ENCODE measurements at regions not wholly inside any gene's neighbourhood (a gene's known extent, or its start where the extent isn't known, plus 50 kb on each side); places are given as distances from the start of the nearest gene placed in this dataset.
"Not testable (repeated sequence)": the region's sequence is repeated elsewhere in the genome, so short reads cannot be mapped to it uniquely, and the experiment has no call there.

DNA sequence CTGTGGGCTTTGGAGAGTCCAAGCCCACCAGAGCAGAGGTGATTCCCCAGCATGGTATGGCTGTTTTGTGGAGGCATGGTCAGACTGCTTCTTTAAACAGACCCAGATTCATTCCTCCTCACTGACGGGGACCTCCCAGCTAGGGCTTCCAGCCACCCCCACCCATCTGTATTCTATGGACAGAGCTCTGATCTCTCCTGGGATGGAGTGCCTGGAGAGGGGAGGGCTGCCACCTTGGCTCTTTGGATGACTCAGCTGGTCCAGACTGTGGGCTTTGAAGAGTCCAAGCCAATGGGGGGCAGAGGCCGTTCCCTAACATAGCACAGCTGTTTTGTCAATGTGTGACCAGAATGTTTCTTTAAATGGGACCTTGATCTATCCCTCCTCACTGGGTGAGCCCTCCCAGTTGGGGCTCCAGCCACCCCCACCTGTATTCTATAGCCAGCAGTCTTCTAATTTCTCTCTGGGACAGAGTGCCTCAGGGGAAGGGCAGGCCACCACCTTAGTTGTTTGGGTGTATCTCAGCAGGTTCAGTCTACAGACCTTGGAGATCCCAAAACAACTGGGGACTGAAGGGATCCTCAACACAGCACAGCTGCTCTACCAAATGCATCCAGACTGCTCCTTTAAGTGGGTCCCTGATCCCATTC lies 122.0 kb upstream of the OSTN start:
- DNase-seq, result no peak

DNA sequence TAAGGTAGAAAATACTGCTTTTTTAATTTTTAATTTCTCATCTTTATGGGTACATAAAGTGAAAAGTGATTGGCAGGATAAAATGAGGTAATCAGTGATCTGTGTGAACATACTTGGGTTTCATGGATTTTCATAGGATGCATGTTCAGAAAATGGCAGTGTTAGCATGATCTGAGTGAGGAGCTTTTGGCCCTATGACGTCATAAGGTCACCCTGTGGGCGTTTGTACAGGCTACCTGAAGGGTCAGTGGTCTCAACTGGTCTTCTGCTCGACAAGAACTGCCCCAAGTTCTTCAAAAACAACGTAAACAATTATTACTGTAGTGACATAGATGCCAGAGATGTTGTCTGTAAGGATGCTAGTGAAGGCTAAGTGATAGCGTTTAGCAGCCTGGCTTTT lies 124.5 kb upstream of the OSTN start:
- no peak for DNase-seq

DNA sequence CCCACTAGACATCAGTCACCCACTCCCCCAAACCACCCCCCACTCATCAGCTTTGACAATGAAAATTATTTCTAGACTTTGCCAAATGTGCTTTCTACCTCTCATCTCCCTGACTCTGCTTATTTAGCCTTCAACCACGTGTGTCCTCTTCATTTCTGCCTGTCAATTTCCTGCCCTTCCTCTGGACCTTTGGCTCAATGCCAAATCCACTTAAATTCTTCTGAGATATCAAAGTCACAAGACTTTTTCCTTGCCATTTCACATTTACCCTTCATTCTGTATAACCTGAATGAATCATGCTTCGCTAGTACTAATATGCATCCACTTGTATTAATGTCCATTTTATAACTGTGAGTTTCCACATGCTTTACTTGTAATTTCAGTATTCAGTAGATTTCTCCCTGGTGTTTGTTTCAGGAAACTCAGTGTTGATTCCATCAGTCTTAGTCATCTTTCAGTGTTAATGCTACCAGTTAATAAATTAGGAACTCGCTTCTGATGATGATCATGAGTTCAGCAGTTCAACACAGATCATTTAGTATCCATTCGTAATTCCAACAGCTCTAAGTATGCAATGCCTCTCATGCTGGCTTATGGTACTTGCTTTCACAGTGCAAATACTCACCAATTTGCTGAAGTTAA lies 128.2 kb upstream of the OSTN start:
- no peak for DNase-seq

DNA sequence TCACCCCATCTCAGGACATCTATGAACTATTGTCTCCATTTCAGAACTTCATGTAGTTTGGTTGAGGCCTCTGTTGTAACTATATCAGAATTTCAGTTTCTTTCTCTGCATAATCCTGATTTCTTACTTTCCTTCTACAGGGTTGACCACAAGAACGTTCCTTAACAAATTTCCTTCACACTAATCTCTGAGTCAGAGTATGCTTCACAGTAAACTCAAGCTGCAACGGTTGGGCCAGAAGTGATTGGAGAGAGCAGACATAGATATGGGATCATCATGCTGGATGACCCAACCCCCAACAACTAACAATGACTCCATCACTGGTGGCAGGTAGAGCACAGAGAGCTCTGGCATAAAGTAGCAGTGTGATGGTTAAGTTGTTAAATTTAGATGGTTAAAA lies 128.8 kb upstream of the OSTN start:
- no peak for DNase-seq

DNA sequence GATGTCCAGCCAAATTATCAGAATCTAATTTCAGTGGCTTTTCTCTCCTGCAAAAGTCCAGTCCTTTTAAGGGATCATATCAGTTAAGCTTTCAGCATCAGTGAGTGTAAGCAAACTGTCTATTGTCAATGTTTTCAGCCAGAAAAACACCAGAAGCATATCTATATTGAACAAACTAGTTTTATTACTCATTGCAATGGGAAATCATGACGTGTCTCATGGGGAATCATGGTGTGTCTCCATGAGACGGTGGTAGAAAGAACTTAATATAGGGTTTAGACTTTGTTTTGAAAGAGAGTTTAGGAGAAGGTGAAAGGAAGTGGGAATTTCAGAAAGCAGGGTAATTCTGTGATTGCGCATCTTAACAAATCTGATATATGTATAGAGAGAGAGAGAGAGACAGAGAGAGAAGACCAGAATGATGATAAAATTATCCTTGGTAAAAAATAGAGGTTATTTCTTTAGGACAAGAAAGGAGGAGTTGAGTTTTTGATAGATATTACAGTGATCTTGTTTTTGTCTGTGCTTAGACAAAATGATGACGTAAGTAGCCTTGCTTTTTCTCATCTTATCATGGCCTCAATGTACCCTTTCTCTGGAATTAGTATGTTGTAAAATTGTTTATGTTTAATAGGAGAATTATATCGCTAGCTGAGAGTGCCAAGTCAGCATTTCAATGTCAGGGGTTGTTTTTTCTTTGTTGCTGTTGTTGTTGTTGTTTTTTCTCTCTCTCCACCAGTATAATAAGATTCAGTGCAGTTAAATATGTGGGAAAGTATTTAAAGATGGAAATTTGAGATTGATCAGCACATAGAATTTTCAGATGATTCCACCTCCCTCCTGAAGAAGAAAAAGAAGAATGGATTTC lies 129.9 kb upstream of the OSTN start:
- no peak for DNase-seq

DNA sequence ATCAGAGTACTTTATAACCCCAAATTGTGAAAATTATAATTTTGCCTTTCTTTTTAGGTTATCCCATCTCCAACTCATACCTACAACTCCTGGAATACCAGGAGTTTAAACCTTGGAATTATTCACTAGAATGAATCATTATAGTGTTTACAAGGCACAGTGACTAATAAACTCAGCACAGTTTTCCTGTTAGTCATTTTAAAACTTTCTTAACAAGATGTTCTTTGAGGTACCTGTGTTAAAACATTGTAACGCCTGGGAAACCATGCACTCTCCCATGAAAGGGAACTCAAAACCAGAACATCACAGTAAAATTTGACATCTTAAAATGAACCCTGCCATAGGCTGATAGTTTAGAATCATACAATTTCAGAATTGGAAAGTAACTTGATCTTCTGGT lies 132.4 kb upstream of the OSTN start:
- no peak for DNase-seq

DNA sequence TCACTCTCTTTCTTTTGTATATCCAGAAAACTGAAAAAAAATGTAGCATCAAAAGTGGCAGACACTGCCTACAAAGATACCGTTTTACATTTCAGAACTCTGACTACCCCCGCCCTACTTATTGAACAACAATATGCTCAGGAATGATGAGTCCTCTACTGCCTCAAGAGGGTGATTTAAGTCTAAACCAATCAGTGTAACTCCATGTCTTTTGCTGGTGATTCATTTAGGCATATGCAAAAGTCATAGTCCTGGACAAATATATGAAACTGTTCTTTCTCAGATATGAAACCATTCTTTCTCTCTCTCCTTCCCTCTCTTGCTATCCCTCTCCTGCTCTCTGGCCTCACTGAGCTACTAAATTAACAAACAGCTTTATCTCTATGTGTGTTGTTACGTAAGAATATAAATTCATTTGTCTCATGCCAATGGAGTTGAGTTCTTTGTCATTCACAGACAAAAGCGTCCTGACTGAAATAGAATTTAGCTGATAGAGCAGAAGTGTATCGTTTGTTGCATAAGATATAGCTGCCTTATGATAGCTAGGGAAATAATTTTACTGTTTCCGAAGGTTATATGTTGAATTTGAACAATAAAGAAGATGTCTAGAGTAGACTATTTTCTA lies 133.7 kb upstream of the OSTN start:
- DNase-seq, result no peak

DNA sequence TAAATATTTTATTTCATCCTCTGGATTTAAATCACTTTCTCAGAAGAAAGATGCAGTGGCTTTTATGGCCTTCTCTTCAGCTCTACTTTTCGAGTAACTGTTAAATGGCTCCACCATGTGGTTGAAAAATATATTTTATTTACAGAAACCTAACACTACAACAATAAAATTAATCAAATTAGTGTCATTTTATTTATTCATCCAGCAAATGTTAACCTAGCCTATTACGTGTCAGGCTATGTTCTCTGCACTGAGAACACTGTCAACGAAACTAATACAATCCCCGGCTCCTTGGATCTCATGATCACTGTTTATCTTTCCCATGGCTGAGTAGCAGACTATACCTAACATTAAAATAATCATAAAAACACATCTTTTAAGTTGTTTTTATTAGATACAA lies 148.0 kb upstream of the OSTN start:
- DNase-seq, result no peak

DNA sequence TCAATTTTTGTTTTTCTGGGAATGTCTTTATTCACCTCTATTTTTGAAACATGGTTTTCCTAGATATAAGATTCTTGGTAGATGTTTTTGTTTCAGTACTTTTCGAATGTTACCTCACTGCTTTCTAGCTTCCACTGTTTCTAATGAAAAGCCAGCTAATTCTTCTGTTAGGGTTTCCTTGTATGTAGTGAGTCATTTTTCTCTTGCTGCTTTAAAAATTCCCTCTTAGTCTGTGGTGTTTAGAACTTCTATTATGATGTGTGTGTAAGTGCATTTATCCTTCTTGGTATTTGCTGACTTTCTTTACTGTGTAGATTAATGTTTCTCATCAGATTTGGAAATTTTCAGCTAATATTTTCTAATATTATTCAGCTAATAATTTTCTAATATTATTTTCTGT lies 151.1 kb upstream of the OSTN start:
- no peak for DNase-seq

DNA sequence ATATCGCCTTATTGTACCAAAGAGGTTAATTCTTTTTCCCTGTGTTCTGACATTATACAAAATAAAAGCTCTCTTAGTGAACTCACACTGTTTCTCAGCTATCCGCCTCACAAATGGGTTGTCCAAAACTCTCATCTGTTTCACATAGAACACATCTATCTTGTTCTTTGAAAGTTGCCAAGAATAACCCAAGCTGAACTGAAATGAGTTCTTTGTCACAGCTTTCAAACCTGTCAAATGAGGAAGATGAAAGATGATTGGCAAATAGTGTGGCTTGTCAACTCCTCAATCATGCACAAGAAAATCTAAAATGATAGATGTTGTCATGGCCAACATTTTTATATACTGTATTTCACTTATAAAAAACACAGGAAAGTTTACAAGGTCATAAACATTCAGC lies 168.1 kb upstream of the OSTN start:
- no peak for DNase-seq

DNA sequence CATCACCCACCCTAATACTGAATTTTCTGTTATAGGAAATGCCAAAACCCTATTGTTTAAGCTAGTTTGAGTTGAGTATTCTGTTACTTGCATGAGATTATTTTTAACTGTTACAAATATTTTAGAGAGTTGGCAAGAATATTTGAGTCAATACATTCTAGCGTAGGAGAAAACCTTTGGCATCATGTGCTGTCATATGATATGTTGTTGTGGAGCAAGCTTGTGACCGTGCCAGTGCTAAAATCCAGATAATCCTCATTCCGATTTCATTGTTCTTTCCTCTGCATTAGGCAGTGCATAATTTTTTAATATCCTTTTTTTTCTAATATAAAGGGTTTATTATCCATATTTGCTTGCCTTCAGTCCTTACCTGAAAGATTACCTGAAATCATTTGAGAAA lies 168.0 kb upstream of the GMNC start:
- no peak for DNase-seq

DNA sequence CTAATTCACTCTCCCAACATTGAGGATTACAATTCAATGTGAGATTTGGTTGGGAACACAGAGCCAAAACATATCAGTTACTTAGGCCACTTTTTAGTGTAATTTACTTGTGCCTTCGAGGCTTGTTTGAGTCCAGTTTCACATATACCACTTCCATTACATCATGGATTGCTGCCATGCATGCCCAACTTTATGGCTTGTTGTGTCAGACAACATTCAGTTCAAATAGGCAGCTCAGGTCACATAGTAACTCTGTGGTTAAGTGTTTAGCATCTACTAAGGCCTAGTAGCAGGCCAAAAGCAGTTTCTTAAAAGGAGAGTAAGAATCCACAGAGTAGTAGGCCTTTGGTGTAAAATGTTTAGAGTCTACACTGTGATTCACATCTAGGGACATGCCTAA lies 164.3 kb upstream of the GMNC start:
- no peak for DNase-seq

DNA sequence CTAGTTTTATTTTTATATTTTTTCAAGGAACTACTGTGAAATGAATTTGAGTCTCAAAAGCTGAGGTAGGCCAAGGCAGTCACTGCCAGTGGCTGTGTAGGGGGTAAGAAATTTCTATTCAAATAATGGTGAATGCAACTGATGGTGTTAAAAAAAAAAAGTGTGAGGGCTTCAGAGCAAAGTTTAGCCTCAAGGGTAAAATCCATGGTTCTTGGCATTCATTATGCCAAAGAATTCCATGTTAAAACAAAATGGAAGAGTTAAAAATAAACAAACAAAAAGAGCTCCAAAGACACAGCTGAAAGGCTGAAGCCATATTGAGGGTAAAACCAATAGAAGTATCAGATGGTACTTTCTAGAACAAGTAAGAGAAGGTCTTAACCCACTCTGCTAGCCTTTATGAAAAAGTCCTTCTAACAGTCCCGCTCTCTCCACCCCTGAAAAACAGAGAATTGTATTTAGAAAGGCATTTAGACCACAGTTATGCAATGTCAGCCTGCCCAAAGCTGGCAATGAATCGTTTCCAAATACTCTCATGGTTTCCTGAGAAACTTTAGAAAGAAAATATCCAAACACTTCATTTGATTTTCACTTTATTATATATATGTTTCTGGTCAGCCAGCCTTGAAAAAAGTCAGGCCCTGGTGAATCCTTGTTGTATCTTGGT lies 158.4 kb upstream of the GMNC start:
- no peak for DNase-seq

DNA sequence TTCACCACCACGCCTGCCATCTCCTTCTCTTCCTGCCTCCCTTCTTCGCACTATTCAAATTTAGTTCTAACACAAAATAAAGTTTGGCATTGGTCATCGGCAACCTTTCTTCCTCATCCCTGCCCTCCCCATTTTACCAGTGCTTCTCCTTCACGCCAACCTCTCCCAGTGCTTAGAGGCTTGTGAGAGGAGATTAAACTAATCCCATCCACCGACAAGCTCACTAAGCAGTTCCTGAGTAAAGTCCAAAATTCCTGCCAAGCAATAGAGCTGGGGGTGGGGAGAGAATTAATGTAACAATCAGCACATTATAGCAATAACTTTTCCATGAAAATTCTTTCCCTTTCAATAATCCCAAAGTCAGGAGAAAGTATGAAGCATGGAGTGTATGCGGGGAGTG lies 157.4 kb upstream of the GMNC start:
- DNase-seq, result no peak

DNA sequence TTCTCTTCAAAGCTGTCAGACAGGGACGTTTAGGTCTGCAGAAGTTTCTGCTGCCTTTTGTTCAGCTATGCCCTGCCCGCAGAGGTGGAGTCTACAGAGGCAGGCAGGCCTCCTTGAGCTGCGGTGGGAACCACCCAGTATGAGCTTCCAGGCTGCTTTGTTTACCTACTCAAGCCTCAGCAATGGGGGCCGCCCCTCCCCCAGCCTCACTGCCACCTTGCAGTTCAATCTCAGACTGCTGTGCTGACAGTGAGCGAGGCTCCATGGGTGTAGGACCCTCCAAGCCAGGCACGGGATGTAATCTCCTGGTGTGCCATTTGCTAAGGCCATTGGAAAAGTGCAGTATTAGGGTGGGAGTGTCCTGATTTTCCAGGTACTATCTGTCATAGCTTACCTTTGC lies 153.5 kb upstream of the GMNC start:
- DNase-seq, result not testable (repeated sequence)

DNA sequence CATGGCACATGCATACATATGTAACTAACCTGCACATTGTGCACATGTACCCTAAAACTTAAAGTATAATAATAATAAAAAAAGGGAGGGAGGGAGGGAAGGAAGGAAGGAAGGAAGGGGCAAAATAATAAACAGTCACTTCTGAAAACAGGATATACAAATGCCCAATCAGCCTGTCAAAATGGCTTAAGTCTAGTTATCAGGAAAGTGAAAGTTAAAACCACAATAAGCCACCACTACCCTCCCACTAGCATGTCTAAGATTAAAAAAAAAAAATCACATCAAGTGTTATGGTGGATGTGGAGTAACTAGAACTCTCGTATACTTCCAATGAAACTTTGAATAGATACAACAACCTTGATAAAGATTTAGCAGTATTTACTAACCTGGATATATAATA lies 145.6 kb upstream of the GMNC start:
- no peak for DNase-seq

DNA sequence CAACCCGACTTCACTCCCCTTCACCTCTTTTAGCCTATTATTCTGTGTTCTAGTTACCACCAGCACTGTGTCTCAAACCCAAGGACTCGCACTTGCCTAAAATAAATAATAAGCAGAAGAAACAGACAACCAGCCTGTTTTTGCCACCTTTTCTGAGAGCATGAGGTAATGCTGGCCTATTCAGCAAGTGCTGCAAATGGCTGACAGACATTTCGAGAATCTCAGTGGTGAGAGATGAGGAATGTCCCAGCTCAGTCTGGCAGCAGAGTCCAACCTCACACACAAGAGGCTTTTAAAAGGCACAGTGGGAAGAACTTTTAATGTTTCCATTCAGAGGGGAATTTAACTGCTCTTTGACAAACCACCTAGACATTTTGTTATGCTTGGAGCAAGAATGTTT lies 143.3 kb upstream of the GMNC start:
- no peak for DNase-seq

DNA sequence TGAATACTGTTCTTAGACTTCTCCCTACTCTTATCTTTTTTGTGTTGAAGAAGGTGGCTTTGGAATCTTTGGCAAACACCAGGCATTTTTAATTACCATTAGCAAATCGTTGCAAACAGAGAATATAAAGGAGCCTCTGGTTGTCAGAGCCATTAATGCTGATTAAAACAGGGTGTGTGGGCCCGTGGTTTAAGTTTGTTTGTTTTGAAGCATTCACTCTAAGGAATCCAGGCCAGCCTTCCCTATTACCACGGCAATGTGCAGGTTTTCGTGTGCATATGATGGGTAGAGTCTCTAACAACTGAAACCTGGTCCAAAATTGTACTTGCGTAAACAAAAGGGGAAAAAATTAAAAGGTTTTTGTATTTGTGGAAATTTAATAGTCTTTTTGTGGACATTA lies 141.2 kb upstream of the GMNC start:
- no peak for DNase-seq

DNA sequence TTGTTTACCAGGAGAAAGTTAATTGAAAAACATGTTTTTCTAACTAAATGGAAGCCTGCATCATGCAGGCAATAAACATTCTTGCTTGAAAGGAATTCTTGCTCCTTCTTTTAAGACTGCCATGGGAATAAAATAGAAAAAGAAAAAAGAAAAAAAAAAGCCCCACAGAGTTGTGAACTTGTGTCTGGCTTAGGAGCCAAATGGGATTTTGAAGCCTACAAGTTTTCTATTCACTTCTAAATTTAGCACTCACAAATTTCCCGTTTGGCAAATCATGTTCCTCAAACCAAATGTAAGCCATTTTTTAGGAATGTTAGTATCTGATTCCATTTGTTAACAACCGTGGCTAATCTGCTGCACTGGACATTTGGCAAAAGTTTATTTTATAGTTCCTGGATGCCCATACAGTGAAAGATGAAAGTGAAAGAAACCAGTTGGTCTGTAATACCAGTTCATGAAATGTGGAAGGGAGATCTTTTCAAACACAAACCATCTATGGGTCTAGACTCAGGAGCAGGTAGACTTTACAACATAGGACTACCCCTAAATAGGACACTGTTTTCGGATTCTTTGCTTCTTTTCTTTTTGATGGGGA lies 133.8 kb upstream of the GMNC start:
- no peak for DNase-seq

DNA sequence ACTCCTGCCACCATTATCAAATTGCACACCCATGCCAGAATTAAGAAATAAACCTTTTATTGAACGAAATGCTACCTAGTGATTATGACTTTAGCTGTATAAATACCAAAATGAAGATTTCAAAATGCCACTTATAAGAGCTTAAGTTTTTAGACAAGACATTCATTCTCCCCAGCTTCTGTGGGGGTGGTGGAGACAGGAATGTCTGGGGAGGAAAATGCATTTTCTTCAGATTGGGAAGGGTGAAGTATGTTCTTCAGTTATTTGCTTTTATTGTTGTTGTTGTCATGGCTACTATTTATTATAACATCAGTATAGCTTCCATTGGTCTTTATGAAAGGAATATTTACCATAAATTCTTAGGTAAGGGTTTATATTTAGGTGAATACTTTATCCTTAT lies 132.7 kb upstream of the GMNC start:
- no peak for DNase-seq

DNA sequence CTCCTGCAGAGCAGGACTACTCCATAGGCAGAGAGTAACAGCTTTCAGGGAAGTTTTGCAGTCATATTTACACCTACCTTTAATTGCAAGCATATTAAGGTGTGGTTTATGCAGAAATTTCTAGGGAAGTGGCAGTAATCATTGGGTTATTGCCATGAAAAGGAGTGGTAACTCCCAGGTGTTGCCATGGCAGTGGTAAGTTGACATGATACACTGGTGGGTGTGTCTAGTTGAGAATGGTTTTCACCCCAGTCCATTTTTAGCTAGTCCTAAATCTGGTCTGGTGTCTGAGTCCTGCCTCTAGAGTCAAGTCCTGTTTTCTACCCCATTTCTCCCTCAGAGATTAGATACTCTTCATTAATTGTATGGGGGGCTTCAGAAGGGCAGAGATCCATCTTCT lies 128.4 kb upstream of the GMNC start:
- no peak for DNase-seq

DNA sequence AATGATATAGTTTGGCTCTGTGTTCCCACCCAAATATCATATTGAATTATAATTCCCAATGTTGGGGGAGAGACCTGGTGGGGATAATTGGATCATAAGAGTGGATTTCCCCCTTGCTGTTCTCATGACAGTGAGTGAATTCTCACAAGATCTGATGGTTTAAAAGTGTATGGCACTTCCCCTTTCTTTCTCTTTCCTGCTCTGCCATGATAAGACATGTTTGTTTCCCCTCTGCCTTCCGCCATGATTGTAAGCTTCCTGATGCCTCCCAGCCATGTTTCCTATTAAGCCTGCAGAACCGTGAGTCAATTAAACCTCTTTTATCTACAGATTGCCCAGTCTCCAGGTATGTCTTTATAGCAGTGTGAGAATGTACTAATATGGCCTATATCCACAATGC lies 126.7 kb upstream of the GMNC start:
- no peak for DNase-seq

DNA sequence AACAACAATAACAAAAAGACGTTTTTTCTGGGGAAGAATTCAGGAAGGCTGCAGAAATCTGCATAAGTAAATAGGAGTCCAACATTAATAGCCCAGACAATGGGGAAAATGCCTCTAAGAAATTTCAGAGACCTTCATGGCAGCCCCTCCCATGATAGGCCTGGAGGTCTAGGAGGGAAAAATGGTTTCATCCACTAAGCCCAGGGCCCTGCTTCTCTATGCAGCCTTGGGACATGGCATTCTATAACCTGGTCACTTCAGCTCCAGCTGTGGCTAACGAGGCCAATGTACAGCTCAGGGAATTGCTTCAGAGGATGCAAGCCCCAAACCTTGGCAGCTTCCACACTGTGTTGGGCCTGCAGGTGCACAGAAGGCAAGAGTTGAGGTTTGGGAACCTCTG lies 125.6 kb upstream of the GMNC start:
- no peak for DNase-seq
